ENCODE measurements at regions not wholly inside any gene's neighbourhood (a gene's known extent, or its start where the extent isn't known, plus 50 kb on each side); places are given as distances from the start of the nearest gene placed in this dataset.

DNA sequence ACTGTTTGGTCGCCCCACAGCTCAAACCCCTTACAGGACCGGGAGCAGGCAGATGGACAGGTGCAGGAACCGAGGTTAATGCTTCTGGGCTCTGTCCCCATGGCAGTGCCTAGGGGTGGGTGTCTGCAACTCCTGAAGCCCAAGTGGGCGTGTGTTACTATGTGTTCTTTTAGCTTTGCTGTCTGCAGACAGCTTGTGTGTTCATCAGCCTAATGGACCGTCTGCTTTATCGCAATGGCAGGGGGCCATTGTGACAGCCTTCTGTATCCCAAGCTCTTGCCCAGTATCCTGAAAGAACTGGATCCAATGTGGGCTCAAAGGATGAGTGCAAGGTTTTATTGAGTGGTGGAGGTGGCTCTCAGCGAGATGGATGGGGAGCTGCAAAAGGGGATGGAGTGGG lies 266.7 kb downstream of the CSNK1G3 start:
- ATAC-seq: no peak
- Mint-ChIP-seq H3K27ac (no peak overlapping the region), H3K9me3 (no peaks in the 10 kb centered on the region), H3K36me3 (no peaks in the 10 kb centered on the region)
- no peak for DNase-seq (ENCODE audit: low spot score in 2 of 2)

DNA sequence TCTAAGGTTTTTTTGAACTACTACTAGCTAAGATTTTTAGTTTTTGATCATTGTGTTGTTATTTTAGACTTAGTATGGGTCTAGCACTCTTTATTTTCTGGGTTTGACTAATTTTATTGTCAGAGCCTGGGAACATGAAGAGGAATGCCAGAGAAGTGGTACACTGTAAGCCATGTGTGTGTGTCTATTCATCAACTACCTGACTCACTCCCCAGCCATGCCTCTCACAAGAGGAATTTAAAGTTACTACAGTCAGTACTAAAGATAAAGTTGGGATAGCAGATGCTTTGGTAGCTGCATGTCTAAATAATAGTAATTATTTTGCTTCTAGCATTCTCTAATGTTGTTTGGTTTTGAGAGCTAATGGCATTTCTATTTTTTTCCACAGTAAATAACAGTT lies 264.8 kb downstream of the CSNK1G3 start:
- DNase-seq (ENCODE audit: low spot score in 2 of 2) (no peak), ATAC-seq (no peak)
- Mint-ChIP-seq H3K36me3 (no peaks in the 10 kb centered on the region), H3K27ac (no peak overlapping the region), H3K9me3 (peaks cover 0 to 5% of the 10 kb centered on the region in 2 donors)

DNA sequence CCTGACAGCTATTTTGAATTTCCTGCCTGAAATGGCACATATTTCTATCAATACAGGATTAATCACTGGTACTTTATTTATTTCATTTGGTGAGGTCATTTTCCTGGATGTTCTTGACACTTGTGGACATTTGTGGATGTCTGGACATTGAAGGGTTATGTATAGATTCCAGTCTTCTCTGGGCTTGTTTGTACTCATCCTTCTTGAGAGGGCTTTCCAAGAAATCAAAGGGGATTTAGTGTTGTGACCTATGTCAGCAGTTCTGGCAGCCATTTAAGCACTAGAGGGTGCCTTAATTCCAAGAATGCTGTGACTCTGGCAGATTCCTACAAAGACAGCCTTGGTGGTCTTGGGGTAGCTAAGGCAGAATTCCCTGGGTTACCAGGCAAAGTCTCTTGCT lies 259.7 kb downstream of the CSNK1G3 start:
- Mint-ChIP-seq H3K9me3 (peaks cover 4 to 5% of the 10 kb centered on the region in 2 donors), H3K36me3 (no peaks in the 10 kb centered on the region), H3K27ac (no peak overlapping the region)
- ATAC-seq (no peak), DNase-seq (ENCODE audit: low spot score in 2 of 2) (no peak)

DNA sequence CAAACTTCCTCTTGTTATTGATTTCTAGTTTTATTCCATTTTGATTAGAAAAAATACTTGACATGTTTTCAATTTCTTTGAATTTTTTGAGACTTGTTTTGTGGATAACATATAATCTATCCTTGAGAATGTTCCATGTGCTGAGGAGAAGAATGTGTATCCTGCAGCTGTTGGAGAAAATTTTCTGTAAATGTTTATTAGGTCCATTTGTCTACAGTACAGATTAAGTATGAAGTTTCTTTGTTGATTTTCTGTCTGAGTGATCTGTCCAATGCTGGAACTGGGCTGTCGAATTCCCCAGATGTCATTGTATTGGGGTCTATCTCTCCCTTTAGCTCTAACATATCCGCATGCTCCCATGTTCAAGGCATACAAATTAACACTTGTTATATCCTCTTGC lies 251.2 kb downstream of the CSNK1G3 start:
- peaks cover 4 to 6% of the 10 kb centered on the region in 2 donors for H3K9me3 Mint-ChIP-seq
- H3K27ac Mint-ChIP-seq: no peak overlapping the region
- no peak for DNase-seq (ENCODE audit: low spot score in 2 of 2)
- no peak for ATAC-seq
- H3K36me3 Mint-ChIP-seq: no peaks in the 10 kb centered on the region

DNA sequence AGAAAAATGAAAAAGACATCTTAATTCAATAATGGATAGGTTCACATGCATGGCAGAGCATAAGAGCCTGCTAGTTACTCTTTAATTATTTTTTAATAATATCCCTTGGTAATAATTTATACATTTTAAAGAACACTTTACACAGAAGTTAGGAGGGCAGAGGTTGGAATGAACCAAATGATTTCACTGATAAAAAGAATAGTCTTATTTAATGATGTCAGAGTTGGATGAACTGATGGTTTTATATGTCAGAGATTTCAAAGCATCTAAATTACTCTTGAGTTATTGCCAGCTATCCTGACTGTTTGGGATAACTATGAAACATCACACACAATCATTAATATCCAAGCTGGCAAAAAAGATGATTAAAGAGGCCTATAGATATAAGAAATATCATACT lies 244.8 kb downstream of the CSNK1G3 start:
- Mint-ChIP-seq H3K9me3 (no peaks in the 10 kb centered on the region), H3K27ac (no peak overlapping the region), H3K36me3 (no peaks in the 10 kb centered on the region)
- DNase-seq (ENCODE audit: low spot score in 2 of 2): no peak
- no peak for ATAC-seq

- ATAC-seq (no peak), DNase-seq (ENCODE audit: low spot score in 2 of 2) (no peak)
- no peak overlapping the region for H3K27ac Mint-ChIP-seq
- no peaks in the 10 kb centered on the region for H3K36me3 Mint-ChIP-seq
- no peaks in the 10 kb centered on the region for H3K9me3 Mint-ChIP-seq
These were observed 244.3 kb downstream of the CSNK1G3 start for GRCh38 chr5:123756318-123756665.

DNA sequence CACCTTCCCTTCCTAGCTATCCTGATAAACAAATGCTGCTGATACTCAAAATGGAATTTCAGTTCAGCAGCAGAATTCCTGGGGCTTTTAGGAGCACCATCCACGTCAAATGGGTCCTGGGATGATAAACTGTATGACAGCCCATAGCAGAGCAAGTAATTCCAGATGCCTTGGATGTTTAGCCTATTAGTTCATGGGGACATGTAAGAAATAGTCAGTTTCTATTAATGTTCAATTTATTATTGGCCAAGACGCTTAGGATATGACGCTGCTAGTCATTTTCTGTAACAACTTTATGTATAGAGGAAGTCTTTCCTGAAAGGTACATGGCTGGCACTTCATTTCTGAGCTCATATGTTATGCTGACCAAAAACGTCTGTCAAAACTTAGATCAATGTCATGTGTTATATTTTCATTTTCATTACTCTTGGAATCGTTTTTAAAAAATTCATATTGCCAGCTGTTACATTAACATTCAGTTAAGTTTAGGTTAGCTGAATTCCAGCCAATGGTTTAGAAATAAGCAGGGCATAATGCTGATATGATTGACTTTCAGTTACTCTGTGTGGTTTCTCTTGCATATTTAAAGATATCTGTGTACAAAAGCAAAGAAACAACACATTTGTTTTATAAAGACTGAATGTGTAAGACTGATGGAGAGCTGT lies 243.8 kb downstream of the CSNK1G3 start:
- Mint-ChIP-seq H3K27ac (no peak overlapping the region), H3K36me3 (no peaks in the 10 kb centered on the region), H3K9me3 (no peaks in the 10 kb centered on the region)
- DNase-seq (ENCODE audit: low spot score in 2 of 2): no peak
- ATAC-seq: no peak

GRCh38 chr5:123754908-123755307 lies 242.9 kb downstream of the CSNK1G3 start:
- DNase-seq (ENCODE audit: low spot score in 2 of 2) (no peak), ATAC-seq (no peak)
- no peaks in the 10 kb centered on the region for H3K9me3 Mint-ChIP-seq
- H3K27ac Mint-ChIP-seq: no peak overlapping the region
- H3K36me3 Mint-ChIP-seq: no peaks in the 10 kb centered on the region

GRCh38 chr5:123753937-123754891 lies 242.2 kb downstream of the CSNK1G3 start:
- DNase-seq (ENCODE audit: low spot score in 2 of 2): no peak
- H3K27ac Mint-ChIP-seq: no peak overlapping the region
- no peak for ATAC-seq
- H3K36me3 Mint-ChIP-seq: no peaks in the 10 kb centered on the region
- H3K9me3 Mint-ChIP-seq: no peaks in the 10 kb centered on the region

DNA sequence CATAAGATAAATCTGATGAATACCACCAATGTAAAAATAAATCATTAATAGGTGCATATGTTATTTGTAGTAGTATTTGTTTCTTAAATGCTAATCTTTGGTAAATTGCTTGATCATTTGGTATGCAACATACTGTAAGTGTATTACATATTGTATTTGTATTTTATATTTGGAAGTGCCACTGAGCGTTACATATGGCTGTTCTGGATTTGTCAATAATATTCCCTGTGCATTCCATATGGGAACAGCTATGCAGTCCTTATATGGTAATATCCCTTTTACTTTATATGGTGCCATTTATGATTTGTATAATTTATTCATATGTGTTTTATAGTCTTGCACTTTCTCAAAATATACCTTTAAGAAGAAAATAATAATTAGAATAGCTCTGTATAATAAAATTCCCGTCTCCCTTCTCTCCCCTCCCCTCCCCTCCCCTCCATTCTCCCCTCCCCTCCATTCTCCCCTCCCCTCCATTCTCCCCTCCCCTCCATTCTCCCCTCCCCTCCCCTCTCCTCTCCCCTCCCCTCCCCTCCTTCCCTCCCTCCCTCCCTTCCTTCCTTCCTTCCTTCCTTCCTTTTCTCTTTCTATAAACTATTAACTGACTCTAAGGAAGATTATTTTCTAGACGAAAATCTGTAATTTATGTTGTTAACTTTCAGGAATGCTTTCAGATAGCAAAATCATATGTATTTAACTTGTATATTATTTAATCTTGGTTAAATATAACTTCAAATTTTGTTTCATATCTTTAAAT lies 241.4 kb downstream of the CSNK1G3 start:
- DNase-seq (ENCODE audit: low spot score in 2 of 2): no peak
- H3K27ac Mint-ChIP-seq: no peak overlapping the region
- no peaks in the 10 kb centered on the region for H3K9me3 Mint-ChIP-seq
- no peaks in the 10 kb centered on the region for H3K36me3 Mint-ChIP-seq
- ATAC-seq: no peak

- no peaks in the 10 kb centered on the region for H3K9me3 Mint-ChIP-seq
These were observed 240.7 kb downstream of the CSNK1G3 start for GRCh38 chr5:123752552-123753179.

DNA sequence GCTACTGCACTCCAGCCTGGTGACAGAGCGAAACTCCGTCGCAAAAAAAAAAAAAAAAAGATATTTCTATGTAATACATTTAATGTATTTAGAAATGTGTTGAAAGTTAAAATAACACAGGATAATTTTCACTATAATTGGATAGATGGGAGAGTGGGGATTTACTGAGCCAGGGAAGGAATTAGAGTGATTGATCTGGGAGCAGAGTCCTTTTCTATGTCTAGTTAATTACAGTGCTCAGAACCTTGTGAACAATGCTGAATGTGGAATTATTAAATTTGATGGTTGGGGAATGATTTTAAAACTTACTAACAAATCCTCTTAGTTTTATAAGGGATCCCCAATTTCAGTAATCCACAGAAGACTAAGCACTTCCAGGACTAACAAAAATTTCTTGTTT lies 239.7 kb downstream of the CSNK1G3 start:
- Mint-ChIP-seq H3K36me3 (no peaks in the 10 kb centered on the region), H3K27ac (no peak overlapping the region), H3K9me3 (no peaks in the 10 kb centered on the region)
- no peak for DNase-seq (ENCODE audit: low spot score in 2 of 2)
- no peak for ATAC-seq

More at GRCh38 chr5:123752552-123753179, 240.7 kb downstream of the CSNK1G3 start:
- Mint-ChIP-seq H3K27ac (no peak overlapping the region), H3K36me3 (no peaks in the 10 kb centered on the region)
- no peak for ATAC-seq
- DNase-seq (ENCODE audit: low spot score in 2 of 2): no peak

- Mint-ChIP-seq H3K36me3 (no peaks in the 10 kb centered on the region), H3K9me3 (no peaks in the 10 kb centered on the region), H3K27ac (no peak overlapping the region)
- DNase-seq (ENCODE audit: low spot score in 2 of 2): no peak
- ATAC-seq: no peak
These were observed 236.3 kb downstream of the CSNK1G3 start for GRCh38 chr5:123748239-123748638.

- Mint-ChIP-seq H3K36me3 (no peaks in the 10 kb centered on the region), H3K9me3 (peaks cover 0 to 4% of the 10 kb centered on the region in 2 donors), H3K27ac (no peak overlapping the region)
- DNase-seq (ENCODE audit: low spot score in 2 of 2): no peak
- ATAC-seq: no peak
These were observed 234.8 kb downstream of the CSNK1G3 start for GRCh38 chr5:123746683-123747360.

- no peak for DNase-seq (ENCODE audit: low spot score in 2 of 2)
- Mint-ChIP-seq H3K9me3 (peaks cover 0 to 4% of the 10 kb centered on the region in 2 donors), H3K36me3 (no peaks in the 10 kb centered on the region), H3K27ac (no peak overlapping the region)
- ATAC-seq: no peak
These were observed 232.1 kb downstream of the CSNK1G3 start for GRCh38 chr5:123743990-123744583.

GRCh38 chr5:123735384-123735783 lies 223.4 kb downstream of the CSNK1G3 start:
- Mint-ChIP-seq H3K36me3 (peaks cover 0 to 5% of the 10 kb centered on the region in 2 donors), H3K9me3 (peaks cover 17 to 20% of the 10 kb centered on the region in 2 donors), H3K27ac (no peak overlapping the region)
- ATAC-seq (no peak), DNase-seq (ENCODE audit: low spot score in 2 of 2) (no peak)
